OCI-LY1 (cell line): ENCODE measurements at regions not wholly inside any gene's neighbourhood (a gene's known extent, or its start where the extent isn't known, plus 50 kb on each side); places are given as distances from the start of the nearest gene placed in this dataset.

Experiments
- H2AFZ ChIP-seq: fragments of 200-600 bp; sonication (generic), shearing (Covaris generic); 2 replicates; pipeline ENCODE4 v1.6.0; 2014; ENCODE audit warnings: antibody characterized with exemption, mild to moderate bottlenecking, low read length
- H3F3A ChIP-seq: fragments of 200-600 bp; sonication (generic), shearing (Covaris generic); 2 replicates; pipeline ENCODE4 v1.6.0; 2014; ENCODE audit warnings: mild to moderate bottlenecking, antibody characterized with exemption, low read length, moderate library complexity; ENCODE audit not compliant: insufficient read depth
- H3K27ac ChIP-seq: fragments of 200-600 bp; sonication (generic); 2 replicates; pipeline ENCODE4 v1.5.1; 2014; ENCODE audit warnings: low read length, mixed run types, mild to moderate bottlenecking, low read depth; ENCODE audit not compliant: poor library complexity, severe bottlenecking
- H3K27me3 ChIP-seq: fragments of 200-600 bp; sonication (generic); 2 replicates; pipeline ENCODE4 v1.6.0; 2014; ENCODE audit warnings: antibody characterized with exemption, mild to moderate bottlenecking, low read length, moderate library complexity; ENCODE audit not compliant: insufficient read depth
- H3K36me3 ChIP-seq: fragments of 200-600 bp; sonication (generic); 2 replicates; pipeline ENCODE4 v1.6.1; 2014; ENCODE audit warnings: mild to moderate bottlenecking, antibody characterized with exemption, low read length, moderate library complexity, mixed read lengths; ENCODE audit not compliant: insufficient read depth
- H3K4me1 ChIP-seq: fragments of 200-600 bp; sonication (generic); 2 replicates; pipeline ENCODE4 v1.5.1; 2014; ENCODE audit warnings: mild to moderate bottlenecking, low read length, moderate library complexity; ENCODE audit not compliant: insufficient read depth, severe bottlenecking
- H3K4me2 ChIP-seq: fragments of 200-600 bp; sonication (generic), shearing (Covaris generic); 2 replicates; pipeline ENCODE4 v1.6.1; 2014; ENCODE audit warnings: low read length
- H3K4me3 ChIP-seq: fragments of 200-600 bp; sonication (generic); 2 replicates; pipeline ENCODE4 v1.5.1; 2014; ENCODE audit warnings: low read length, low read depth, mild to moderate bottlenecking, mixed read lengths; ENCODE audit not compliant: poor library complexity, severe bottlenecking
- H3K79me2 ChIP-seq: fragments of 200-600 bp; shearing (Covaris generic); 2 replicates; pipeline ENCODE4 v1.6.1; 2016; ENCODE audit warnings: mixed run types, low read length, mixed read lengths; ENCODE audit not compliant: insufficient read depth
- H3K9ac ChIP-seq: fragments of 200-600 bp; sonication (generic), shearing (Covaris generic); 2 replicates; pipeline ENCODE4 v1.6.1; 2014; ENCODE audit warnings: mild to moderate bottlenecking, low read length, mixed read lengths
- H3K9me2 ChIP-seq: fragments of 200-600 bp; sonication (generic), shearing (Covaris generic); 2 replicates; pipeline ENCODE4 v1.6.1; 2014; ENCODE audit warnings: low read depth, mild to moderate bottlenecking, low read length, mixed read lengths
- H3K9me3 ChIP-seq: fragments of 200-600 bp; shearing (Covaris generic); 2 replicates; pipeline ENCODE4 v1.6.1; 2014; ENCODE audit warnings: low read length, mixed read lengths
- H4K20me1 ChIP-seq: fragments of 200-600 bp; sonication (generic), shearing (Covaris generic); 2 replicates; pipeline ENCODE4 v1.6.0; 2016; ENCODE audit warnings: mild to moderate bottlenecking, low read length; ENCODE audit not compliant: insufficient read depth
- CTCF ChIP-seq: fragments of 200-600 bp; sonication (generic), shearing (Covaris generic); IDR thresholded peaks from 2 replicates; pipeline ENCODE4 v1.5.1; 2017; ENCODE audit warnings: mild to moderate bottlenecking, antibody characterized with exemption, low read length, moderate library complexity, mixed read lengths
- EZH2 ChIP-seq: fragments of 200-600 bp; sonication (generic), shearing (Covaris generic); IDR thresholded peaks from 2 replicates; pipeline ENCODE4 v1.8.0; 2017; ENCODE audit warnings: borderline replicate concordance, mixed run types, mild to moderate bottlenecking, antibody characterized with exemption, low read length, moderate library complexity, mixed read lengths

- Histone ChIP-seq H4K20me1 (no peaks in the 10 kb centered on the region), H2AFZ (no peak overlapping the region), H3K27ac (no peak overlapping the region)
Measured at GRCh38 chr7:152909683-152910544, 150.4 kb downstream of the ACTR3B start.

GRCh38 chr7:152910545-152911225 is 151.1 kb downstream of the ACTR3B start:
- no peak overlapping the region for H2AFZ ChIP-seq
- no peaks in the 10 kb centered on the region for H3K79me2 ChIP-seq
- no peaks in the 10 kb centered on the region for H3F3A ChIP-seq
- no peak overlapping the region for H3K4me2 ChIP-seq
- H3K9me2 ChIP-seq = no peaks in the 10 kb centered on the region
- no peaks in the 10 kb centered on the region for H3K4me1 ChIP-seq
- H3K36me3 ChIP-seq = no peaks in the 10 kb centered on the region
- H3K9ac ChIP-seq = no peak overlapping the region
- H3K27me3 ChIP-seq = no peaks in the 10 kb centered on the region
- no peaks in the 10 kb centered on the region for H4K20me1 ChIP-seq
- H3K27ac ChIP-seq = no peak overlapping the region
- no peak overlapping the region for H3K4me3 ChIP-seq
- no peaks in the 10 kb centered on the region for H3K9me3 ChIP-seq
- TF ChIP-seq EZH2 (no peak), CTCF (no peak)

More at GRCh38 chr7:152909683-152910544, 150.4 kb downstream of the ACTR3B start:
- H3K27me3 ChIP-seq = no peaks in the 10 kb centered on the region
- no peaks in the 10 kb centered on the region for H3K4me1 ChIP-seq
- no peaks in the 10 kb centered on the region for H3K9me2 ChIP-seq
- no peaks in the 10 kb centered on the region for H3K36me3 ChIP-seq
- no peaks in the 10 kb centered on the region for H3F3A ChIP-seq
- no peak overlapping the region for H3K4me2 ChIP-seq
- no peaks in the 10 kb centered on the region for H3K79me2 ChIP-seq
- H3K4me3 ChIP-seq = no peak overlapping the region
- H3K9me3 ChIP-seq = no peaks in the 10 kb centered on the region
- no peak overlapping the region for H3K9ac ChIP-seq
- TF ChIP-seq CTCF = no peak
- TF ChIP-seq EZH2 = no peak

GRCh38 chr7:152911226-152911560 is 151.6 kb downstream of the ACTR3B start:
- TF ChIP-seq CTCF (no peak), EZH2 (no peak)
- Histone ChIP-seq H3K27me3 (no peaks in the 10 kb centered on the region), H3K9me3 (no peaks in the 10 kb centered on the region), H2AFZ (no peak overlapping the region), H3K36me3 (no peaks in the 10 kb centered on the region), H3F3A (no peaks in the 10 kb centered on the region), H3K4me2 (no peak overlapping the region), H3K9ac (no peak overlapping the region), H3K4me1 (no peaks in the 10 kb centered on the region), H3K79me2 (no peaks in the 10 kb centered on the region), H3K27ac (no peak overlapping the region), H4K20me1 (no peaks in the 10 kb centered on the region), H3K4me3 (no peak overlapping the region), H3K9me2 (no peaks in the 10 kb centered on the region)
